Epithelial cell of esophagus (primary cell): ENCODE measurements at regions not wholly inside any gene's neighbourhood (a gene's known extent, or its start where the extent isn't known, plus 50 kb on each side); places are given as distances from the start of the nearest gene placed in this dataset.
"Not testable (repeated sequence)": the region's sequence is repeated elsewhere in the genome, so short reads cannot be mapped to it uniquely, and the experiment has no call there.

ENCODE experiments used
- DNase-seq: peaks from one replicate; pipeline ENCODE4 v3.0.0; 2010; ENCODE audit warnings: low read depth
- H3K4me3 ChIP-seq: 2 replicates; pipeline ENCODE4 v1.5.1; 2011; ENCODE audit warnings: mild to moderate bottlenecking, low read length, control low read depth
- CTCF ChIP-seq: IDR thresholded peaks from 2 replicates; pipeline ENCODE4 v1.5.1; 2011; ENCODE audit warnings: low read depth, mild to moderate bottlenecking, low read length, control low read depth, inconsistent platforms; ENCODE audit not compliant: insufficient read depth; ENCODE audit errors: missing control alignments

GRCh38 chr6:15752820-15753219, 90.0 kb upstream of the DTNBP1 start:
- DNase-seq, result no peak
- H3K4me3 ChIP-seq, result no peak overlapping the region
- peak; percentile 8 for TF ChIP-seq CTCF

- no peak for DNase-seq
- TF ChIP-seq CTCF, result no peak
- no peak overlapping the region for H3K4me3 ChIP-seq
Observed at GRCh38 chr6:15751721-15752350, 89.0 kb upstream of the DTNBP1 start.

- TF ChIP-seq CTCF, result no peak
- no peak overlapping the region for H3K4me3 ChIP-seq
- DNase-seq, result no peak
Observed at GRCh38 chr6:15748341-15748740, 85.5 kb upstream of the DTNBP1 start.

GRCh38 chr6:15747354-15747883, 84.6 kb upstream of the DTNBP1 start:
- H3K4me3 ChIP-seq, result no peak overlapping the region
- TF ChIP-seq CTCF, result no peak
- DNase-seq, result no peak

- no peak for DNase-seq
- H3K4me3 ChIP-seq, result no peak overlapping the region
- no peak for TF ChIP-seq CTCF
Observed at GRCh38 chr6:15745781-15746180, 83.0 kb upstream of the DTNBP1 start.

GRCh38 chr6:15744818-15745402, 82.1 kb upstream of the DTNBP1 start:
- no peak overlapping the region for H3K4me3 ChIP-seq
- no peak for DNase-seq
- no peak for TF ChIP-seq CTCF

- H3K4me3 ChIP-seq, DNase-seq: not testable (repeated sequence)
Observed at GRCh38 chr6:15742013-15742412, 79.2 kb upstream of the DTNBP1 start.
